Liver (tissue), 8 donors: ENCODE measurements at regions not wholly inside any gene's neighbourhood (a gene's known extent, or its start where the extent isn't known, plus 50 kb on each side); places are given as distances from the start of the nearest gene placed in this dataset.

Experiments
- DNase-seq: peaks from one replicate; pipeline ENCODE4 v3.0.0-alpha.2; 2017; ENCODE audit warnings: low spot score
- H3K27ac ChIP-seq, 2 donors: one replicate each; pipeline ENCODE4 v1.7.0; 2013; ENCODE audit warnings: inconsistent platforms in 2 of 2, low read length in 2 of 2, control low read depth in 1 of 2, low read depth in 1 of 2, mild to moderate bottlenecking in 1 of 2
- H3K27me3 ChIP-seq, 4 donors: one replicate each; pipeline versions ENCODE4 v1.6.1 to v1.7.0; 2013; ENCODE audit warnings: low read length in 3 of 4, inconsistent platforms in 1 of 4, mild to moderate bottlenecking in 1 of 4, moderate library complexity in 1 of 4; ENCODE audit not compliant: control insufficient read depth in 4 of 4, insufficient read depth in 4 of 4
- H3K36me3 ChIP-seq, 4 donors: one replicate each; pipeline versions ENCODE4 v1.6.1 to v1.7.0; 2013; ENCODE audit warnings: low read length in 3 of 4, mild to moderate bottlenecking in 3 of 4, low read depth in 1 of 4, moderate library complexity in 1 of 4; ENCODE audit not compliant: control insufficient read depth in 4 of 4, insufficient read depth in 3 of 4
- H3K4me1 ChIP-seq, 4 donors: one replicate each; pipeline versions ENCODE4 v1.6.1 to v1.7.0; 2013; ENCODE audit warnings: low read length in 3 of 4, mild to moderate bottlenecking in 3 of 4, moderate library complexity in 1 of 4; ENCODE audit not compliant: control insufficient read depth in 4 of 4, insufficient read depth in 4 of 4
- H3K4me3 ChIP-seq, 3 donors: one replicate each; pipeline versions ENCODE4 v1.6.1 to v1.7.0; 2013; ENCODE audit warnings: low read length in 3 of 3, control low read depth in 1 of 3, low read depth in 1 of 3, mild to moderate bottlenecking in 1 of 3
- H3K9ac ChIP-seq, 2 donors: one replicate each; pipeline ENCODE4 v1.7.0; 2013; ENCODE audit warnings: low read length in 2 of 2, mild to moderate bottlenecking in 2 of 2, moderate library complexity in 2 of 2, control low read depth in 1 of 2, low read depth in 1 of 2
- H3K9me3 ChIP-seq, 4 donors: one replicate each; pipeline versions ENCODE4 v1.6.1 to v1.7.0; 2013; ENCODE audit warnings: low read length in 3 of 4; ENCODE audit not compliant: control insufficient read depth in 4 of 4
- ATF3 ChIP-seq: IDR thresholded peaks from 2 replicates; pipeline ENCODE4 v1.6.1; 2016; ENCODE audit warnings: antibody characterized with exemption
- CTCF ChIP-seq: fragments of 150-350 bp; IDR thresholded peaks from 2 replicates; pipeline ENCODE4 v1.5.1; 2017; ENCODE audit warnings: improper control_type of control experiment, low read depth, low read length; ENCODE audit not compliant: missing input control
- EGR1 ChIP-seq, 2 donors: IDR thresholded peaks; 2 replicates each; pipeline ENCODE4 v1.6.1; 2016 to 2018; ENCODE audit warnings: antibody characterized with exemption in 2 of 2, low read depth in 2 of 2
- FOXA1 ChIP-seq: IDR thresholded peaks from 2 replicates; pipeline ENCODE4 v1.6.1; 2016; ENCODE audit warnings: antibody characterized with exemption
- FOXA2 ChIP-seq: IDR thresholded peaks from 2 replicates; pipeline ENCODE4 v1.6.1; 2016; ENCODE audit warnings: antibody characterized with exemption
- GABPA ChIP-seq, 2 donors: IDR thresholded peaks in 1 of 2; conservative IDR thresholded peaks in 1 of 2; 2 replicates each; pipeline ENCODE4 v1.6.1; 2016; ENCODE audit warnings: antibody characterized with exemption in 2 of 2, mild to moderate bottlenecking in 1 of 2, moderate library complexity in 1 of 2
- HNF4A ChIP-seq, 2 donors: conservative IDR thresholded peaks; 2 replicates each; pipeline ENCODE4 v1.6.1; 2016; ENCODE audit warnings: antibody characterized with exemption in 2 of 2, mild to moderate bottlenecking in 2 of 2
- HNF4G ChIP-seq: IDR thresholded peaks from 2 replicates; pipeline ENCODE4 v1.6.1; 2016; ENCODE audit warnings: antibody characterized with exemption
- JUND ChIP-seq, 2 donors: IDR thresholded peaks; 2 replicates each; pipeline ENCODE4 v1.6.1; 2016; ENCODE audit warnings: antibody characterized with exemption in 2 of 2
- NR2F2 ChIP-seq: IDR thresholded peaks from 2 replicates; pipeline ENCODE4 v1.6.1; 2016; ENCODE audit warnings: antibody characterized with exemption
- RAD21 ChIP-seq, 2 donors: IDR thresholded peaks; 2 replicates each; pipeline ENCODE4 v1.6.1; 2016; ENCODE audit warnings: antibody characterized with exemption in 2 of 2, mild to moderate bottlenecking in 2 of 2
- REST ChIP-seq: IDR thresholded peaks from 2 replicates; pipeline ENCODE4 v1.6.1; 2016; ENCODE audit warnings: antibody characterized with exemption, mild to moderate bottlenecking
- RXRA ChIP-seq, 2 donors: IDR thresholded peaks; 2 replicates each; pipeline ENCODE4 v1.6.1; 2017 to 2018; ENCODE audit warnings: antibody characterized with exemption in 2 of 2, mild to moderate bottlenecking in 1 of 2
- SP1 ChIP-seq: IDR thresholded peaks from 2 replicates; pipeline ENCODE4 v1.6.1; 2018; ENCODE audit warnings: antibody characterized with exemption, mild to moderate bottlenecking
- TAF1 ChIP-seq: conservative IDR thresholded peaks from 2 replicates; pipeline ENCODE4 v1.6.1; 2016; ENCODE audit warnings: antibody characterized with exemption, mild to moderate bottlenecking
- YY1 ChIP-seq: IDR thresholded peaks from 2 replicates; pipeline ENCODE4 v1.6.1; 2016; ENCODE audit warnings: antibody characterized with exemption, mild to moderate bottlenecking
- WGBS: extraction: QIAGEN DNeasy Blood & Tissue Kit; methylation state at CpG from one replicate; pipeline ENCODE4 v1.1.7; 2013; 5-methylcytosine and 5-hydroxymethylcytosine counted together
- TF ChIP-seq, protein P1 (sequence below): IDR thresholded peaks from 2 replicates; pipeline ENCODE4 v1.6.1; 2016; ENCODE audit warnings: antibody characterized with exemption
- TF ChIP-seq, protein P2 (sequence below): IDR thresholded peaks from 2 replicates; pipeline ENCODE4 v1.6.1; 2016; ENCODE audit warnings: antibody characterized with exemption
- donor health status: healthy.
- donor health status: healthy.
- donor health status: healthy.
- donor health status: healthy.
- donor health status: healthy.

DNA sequence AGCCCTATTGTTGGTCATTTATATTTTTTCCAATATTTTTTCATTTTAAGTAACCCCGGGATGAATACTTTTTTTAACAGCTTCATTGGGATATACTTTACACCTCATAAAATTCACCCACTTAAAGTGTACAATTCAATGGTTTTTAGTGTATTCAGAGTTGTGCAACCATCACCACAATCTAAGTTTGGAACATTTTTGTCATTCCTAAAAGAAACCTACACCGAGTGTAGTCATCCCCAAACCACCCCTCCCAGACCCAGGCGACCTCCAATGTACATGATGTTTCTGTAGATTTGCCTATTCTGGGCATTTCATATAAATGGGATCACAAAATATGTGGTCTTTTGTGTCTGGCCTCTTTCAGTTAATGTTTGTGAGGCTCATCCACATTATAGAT is 118.3 kb upstream of the FRMD4B start:
- Histone ChIP-seq H3K27me3 (no peaks in the 10 kb centered on the region), H3K4me1 (no peaks in the 10 kb centered on the region), H3K36me3 (no peaks in the 10 kb centered on the region), H3K9me3 (no peaks in the 10 kb centered on the region), H3K9ac (no peak overlapping the region), H3K4me3 (no peak overlapping the region), H3K27ac (no peak overlapping the region)
- TF ChIP-seq TAF1 (no peak), ATF3 (no peak), NR2F2 (no peak), GABPA (IDR thresholded peaks at IDR 0.05 in 1 of 2, conservative IDR thresholded peaks at IDR 0.05 in 1 of 2) (no peak), YY1 (no peak), RAD21 (IDR thresholded peaks at IDR 0.05) (no peak), FOXA2 (no peak), SP1 (no peak), REST (no peak), HNF4G (no peak), RXRA (IDR thresholded peaks at IDR 0.05) (no peak), HNF4A (conservative IDR thresholded peaks at IDR 0.05) (no peak)
- TF ChIP-seq, protein P1, sequence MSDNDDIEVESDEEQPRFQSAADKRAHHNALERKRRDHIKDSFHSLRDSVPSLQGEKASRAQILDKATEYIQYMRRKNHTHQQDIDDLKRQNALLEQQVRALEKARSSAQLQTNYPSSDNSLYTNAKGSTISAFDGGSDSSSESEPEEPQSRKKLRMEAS: no peak
- 67% methylated on average over 3 of the region's 3 CpGs for WGBS
- no peak for DNase-seq

GRCh38 chr3:69500604-69501003 is 114.7 kb upstream of the FRMD4B start:
- no peak for TF ChIP-seq HNF4A (conservative IDR thresholded peaks at IDR 0.05)
- TF ChIP-seq TAF1: no peak
- no peak for TF ChIP-seq JUND (IDR thresholded peaks at IDR 0.05)
- TF ChIP-seq RXRA (IDR thresholded peaks at IDR 0.05): no peak
- no peak for TF ChIP-seq RAD21 (IDR thresholded peaks at IDR 0.05)
- no peak for TF ChIP-seq ATF3
- TF ChIP-seq HNF4G: no peak
- no peak for TF ChIP-seq SP1
- TF ChIP-seq, protein P2, sequence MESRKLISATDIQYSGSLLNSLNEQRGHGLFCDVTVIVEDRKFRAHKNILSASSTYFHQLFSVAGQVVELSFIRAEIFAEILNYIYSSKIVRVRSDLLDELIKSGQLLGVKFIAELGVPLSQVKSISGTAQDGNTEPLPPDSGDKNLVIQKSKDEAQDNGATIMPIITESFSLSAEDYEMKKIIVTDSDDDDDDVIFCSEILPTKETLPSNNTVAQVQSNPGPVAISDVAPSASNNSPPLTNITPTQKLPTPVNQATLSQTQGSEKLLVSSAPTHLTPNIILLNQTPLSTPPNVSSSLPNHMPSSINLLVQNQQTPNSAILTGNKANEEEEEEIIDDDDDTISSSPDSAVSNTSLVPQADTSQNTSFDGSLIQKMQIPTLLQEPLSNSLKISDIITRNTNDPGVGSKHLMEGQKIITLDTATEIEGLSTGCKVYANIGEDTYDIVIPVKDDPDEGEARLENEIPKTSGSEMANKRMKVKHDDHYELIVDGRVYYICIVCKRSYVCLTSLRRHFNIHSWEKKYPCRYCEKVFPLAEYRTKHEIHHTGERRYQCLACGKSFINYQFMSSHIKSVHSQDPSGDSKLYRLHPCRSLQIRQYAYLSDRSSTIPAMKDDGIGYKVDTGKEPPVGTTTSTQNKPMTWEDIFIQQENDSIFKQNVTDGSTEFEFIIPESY: no peak
- TF ChIP-seq FOXA1: no peak
- TF ChIP-seq GABPA (IDR thresholded peaks at IDR 0.05 in 1 of 2, conservative IDR thresholded peaks at IDR 0.05 in 1 of 2): no peak
- TF ChIP-seq REST: no peak
- TF ChIP-seq YY1: no peak
- TF ChIP-seq, protein P1: no peak
- TF ChIP-seq EGR1 (IDR thresholded peaks at IDR 0.05; ENCODE audit: low read depth in 2 of 2): no peak
- TF ChIP-seq FOXA2: no peak
- TF ChIP-seq CTCF: no peak
- no peaks in the 10 kb centered on the region for H3K36me3 ChIP-seq
- no peak overlapping the region for H3K9ac ChIP-seq
- H3K4me3 ChIP-seq: no peak overlapping the region
- DNase-seq: no peak
- no peak overlapping the region for H3K27ac ChIP-seq
- H3K27me3 ChIP-seq: no peaks in the 10 kb centered on the region
- 80% methylated on average over 5 of the region's 5 CpGs for WGBS
- no peaks in the 10 kb centered on the region for H3K9me3 ChIP-seq
- H3K4me1 ChIP-seq: no peaks in the 10 kb centered on the region
